Activated CD4-positive, alpha-beta T cell treated with anti-CD3 and anti-CD28 coated beads for 36 hours (primary cell): ENCODE measurements at regions not wholly inside any gene's neighbourhood (a gene's known extent, or its start where the extent isn't known, plus 50 kb on each side); places are given as distances from the start of the nearest gene placed in this dataset.
"Not testable (repeated sequence)": the region's sequence is repeated elsewhere in the genome, so short reads cannot be mapped to it uniquely, and the experiment has no call there.

ENCODE experiments used
- ATAC-seq: fragments of 200-7000 bp; cut with Tn5 transposase; one replicate; pipeline ENCODE4 v1.10.0; 2021; ENCODE audit warnings: mild to moderate bottlenecking, moderate library complexity
- CTCF ChIA-PET: fragments of 350-600 bp; sonication (Branson Sonifier 250); formaldehyde crosslinking; loops from one replicate; lab custom pipeline; 2021; ENCODE audit warnings: antibody characterized with exemption; lab: Charles Lee
- POLR2A ChIA-PET: fragments of 350-600 bp; sonication (Branson Sonifier 250); formaldehyde crosslinking; loops from one replicate; lab custom pipeline; 2021; ENCODE audit warnings: antibody characterized with exemption, inconsistent platforms; lab: Charles Lee
- DNase-seq: peaks from one replicate; pipeline ENCODE4 v3.0.0-alpha.2; 2020
- H3K27ac Mint-ChIP-seq: one replicate; pipeline ENCODE4 v1.8.0; 2021; ENCODE audit warnings: mixed read lengths
- H3K27me3 Mint-ChIP-seq: one replicate; pipeline ENCODE4 v1.8.0; 2021; ENCODE audit warnings: mixed read lengths
- H3K36me3 Mint-ChIP-seq: one replicate; pipeline ENCODE4 v1.8.0; 2021; ENCODE audit warnings: low read depth, mixed read lengths
- H3K4me1 Mint-ChIP-seq: one replicate; pipeline ENCODE4 v1.8.0; 2021; ENCODE audit warnings: mixed read lengths
- H3K4me3 Mint-ChIP-seq: one replicate; pipeline ENCODE4 v1.8.0; 2021; ENCODE audit warnings: mild to moderate bottlenecking, moderate library complexity, mixed read lengths
- H3K9me3 Mint-ChIP-seq: one replicate; pipeline ENCODE4 v1.8.0; 2021; ENCODE audit warnings: low read depth, mixed read lengths
- intact Hi-C, 2 experiments: fragments of 100-400 bp; cut with DNase I in 1 of 2; cut with micrococcal nuclease in 1 of 2; formaldehyde crosslinking; loops; one replicate each; pipeline versions ENCODE4 v1.14.2 to v1.15.1; 2022 to 2024; cut with DNase I, micrococcal nuclease

- CTCF ChIA-PET, result no interaction called here
- DNase-seq (no peak), ATAC-seq (no peak)
- no peak overlapping the region for H3K4me3 Mint-ChIP-seq
- no peaks in the 10 kb centered on the region for H3K27me3 Mint-ChIP-seq
- POLR2A ChIA-PET, result no interaction called here
- intact Hi-C loops, result no loop called here
- no peaks in the 10 kb centered on the region for H3K4me1 Mint-ChIP-seq
- no peaks in the 10 kb centered on the region for H3K9me3 Mint-ChIP-seq
- H3K36me3 Mint-ChIP-seq, result no peaks in the 10 kb centered on the region
- no peak overlapping the region for H3K27ac Mint-ChIP-seq
Measured at GRCh38 chr5:89181546-89181945, 298.6 kb upstream of the MEF2C start.

GRCh38 chr5:89179731-89180130, 296.7 kb upstream of the MEF2C start:
- no peaks in the 10 kb centered on the region for H3K9me3 Mint-ChIP-seq
- no peaks in the 10 kb centered on the region for H3K4me1 Mint-ChIP-seq
- DNase-seq (no peak), ATAC-seq (no peak)
- POLR2A ChIA-PET, result no interaction called here
- CTCF ChIA-PET, result interaction anchor here (0.8 kb wide), 1 partner anchor 1090 kb away, joined by 4 read pairs; no protein-coding TSS in a partner anchor
- no peak overlapping the region for H3K4me3 Mint-ChIP-seq
- H3K27me3 Mint-ChIP-seq, result no peaks in the 10 kb centered on the region
- no peak overlapping the region for H3K27ac Mint-ChIP-seq
- no peaks in the 10 kb centered on the region for H3K36me3 Mint-ChIP-seq
- intact Hi-C loops, result no loop called here

GRCh38 chr5:89178541-89178940, 295.6 kb upstream of the MEF2C start:
- no peaks in the 10 kb centered on the region for H3K36me3 Mint-ChIP-seq
- DNase-seq (no peak), ATAC-seq (no peak)
- no peaks in the 10 kb centered on the region for H3K4me1 Mint-ChIP-seq
- ChIA-PET POLR2A (no interaction called here), CTCF (no interaction called here)
- no peak overlapping the region for H3K4me3 Mint-ChIP-seq
- intact Hi-C loops, result no loop called here
- no peaks in the 10 kb centered on the region for H3K27me3 Mint-ChIP-seq
- H3K9me3 Mint-ChIP-seq, result no peaks in the 10 kb centered on the region
- no peak overlapping the region for H3K27ac Mint-ChIP-seq

- Mint-ChIP-seq H3K36me3 (no peaks in the 10 kb centered on the region), H3K4me1 (no peaks in the 10 kb centered on the region), H3K9me3 (no peaks in the 10 kb centered on the region), H3K27ac (no peak overlapping the region), H3K4me3 (no peak overlapping the region), H3K27me3 (no peaks in the 10 kb centered on the region)
- POLR2A ChIA-PET, result no interaction called here
- intact Hi-C loops, result no loop called here
- CTCF ChIA-PET, result no interaction called here
- DNase-seq (no peak), ATAC-seq (no peak)
Measured at GRCh38 chr5:89173528-89173927, 290.5 kb upstream of the MEF2C start.

- intact Hi-C loops, result no loop called here
- no peaks in the 10 kb centered on the region for H3K9me3 Mint-ChIP-seq
- ChIA-PET CTCF (interaction anchor here (1.2 kb wide), 1 partner anchor 203 kb away, joined by 3 read pairs; no protein-coding TSS in a partner anchor), POLR2A (no interaction called here)
- no peaks in the 10 kb centered on the region for H3K36me3 Mint-ChIP-seq
- no peak overlapping the region for H3K27ac Mint-ChIP-seq
- no peaks in the 10 kb centered on the region for H3K4me1 Mint-ChIP-seq
- DNase-seq, result no peak
- H3K4me3 Mint-ChIP-seq, result no peak overlapping the region
- no peaks in the 10 kb centered on the region for H3K27me3 Mint-ChIP-seq
- ATAC-seq, result no peak
Measured at GRCh38 chr5:89168766-89169165, 285.8 kb upstream of the MEF2C start.

- not testable (repeated sequence) for H3K9me3 Mint-ChIP-seq
Measured at GRCh38 chr5:89164703-89165102, 281.7 kb upstream of the MEF2C start.

GRCh38 chr5:89156226-89156625, 273.2 kb upstream of the MEF2C start:
- no peak overlapping the region for H3K27ac Mint-ChIP-seq
- H3K4me3 Mint-ChIP-seq, result no peak overlapping the region
- DNase-seq, result no peak
- ChIA-PET POLR2A (no interaction called here), CTCF (no interaction called here)
- intact Hi-C loops, result no loop called here
- H3K4me1 Mint-ChIP-seq, result no peaks in the 10 kb centered on the region
- no peaks in the 10 kb centered on the region for H3K9me3 Mint-ChIP-seq
- ATAC-seq, result no peak
- H3K27me3 Mint-ChIP-seq, result no peaks in the 10 kb centered on the region
- no peaks in the 10 kb centered on the region for H3K36me3 Mint-ChIP-seq

More at GRCh38 chr5:89164703-89165102, 281.7 kb upstream of the MEF2C start:
- H3K27me3 Mint-ChIP-seq, H3K27ac Mint-ChIP-seq, POLR2A ChIA-PET, CTCF ChIA-PET, DNase-seq, H3K36me3 Mint-ChIP-seq, H3K4me1 Mint-ChIP-seq, H3K4me3 Mint-ChIP-seq, ATAC-seq, intact Hi-C loops: not testable (repeated sequence)

GRCh38 chr5:89147031-89147430, 264.0 kb upstream of the MEF2C start:
- ATAC-seq, result no peak
- no peak overlapping the region for H3K27ac Mint-ChIP-seq

GRCh38 chr5:89137148-89137547, 254.2 kb upstream of the MEF2C start:
- CTCF ChIA-PET, result no interaction called here
- intact Hi-C loops, result no loop called here
- H3K4me3 Mint-ChIP-seq, result no peak overlapping the region
- POLR2A ChIA-PET, result no interaction called here
- no peaks in the 10 kb centered on the region for H3K4me1 Mint-ChIP-seq
- no peak for ATAC-seq
- no peak overlapping the region for H3K27ac Mint-ChIP-seq
- no peak for DNase-seq
- H3K36me3 Mint-ChIP-seq, result no peaks in the 10 kb centered on the region
- H3K9me3 Mint-ChIP-seq, result peaks cover 2% of the 10 kb centered on the region
- no peaks in the 10 kb centered on the region for H3K27me3 Mint-ChIP-seq

More at GRCh38 chr5:89147031-89147430, 264.0 kb upstream of the MEF2C start:
- ChIA-PET CTCF (no interaction called here), POLR2A (interaction anchor here (0.6 kb wide), 1 partner anchor 69 kb away, joined by 3 read pairs; no protein-coding TSS in a partner anchor)
- intact Hi-C loops, result no loop called here
- no peaks in the 10 kb centered on the region for H3K4me1 Mint-ChIP-seq
- no peaks in the 10 kb centered on the region for H3K36me3 Mint-ChIP-seq
- H3K9me3 Mint-ChIP-seq, result no peaks in the 10 kb centered on the region
- H3K27me3 Mint-ChIP-seq, result no peaks in the 10 kb centered on the region
- H3K4me3 Mint-ChIP-seq, result no peak overlapping the region
- DNase-seq, result no peak

GRCh38 chr5:89133975-89134374, 251.0 kb upstream of the MEF2C start:
- H3K27ac Mint-ChIP-seq, result no peak overlapping the region
- intact Hi-C loops, result no loop called here
- no peak overlapping the region for H3K4me3 Mint-ChIP-seq
- H3K4me1 Mint-ChIP-seq, result no peaks in the 10 kb centered on the region
- POLR2A ChIA-PET, result interaction anchor here (0.6 kb wide), 1 partner anchor 188 kb away, joined by 3 read pairs; no protein-coding TSS in a partner anchor
- ATAC-seq (no peak), DNase-seq (no peak)
- no peaks in the 10 kb centered on the region for H3K36me3 Mint-ChIP-seq
- no peaks in the 10 kb centered on the region for H3K27me3 Mint-ChIP-seq
- no peaks in the 10 kb centered on the region for H3K9me3 Mint-ChIP-seq
- CTCF ChIA-PET, result no interaction called here

GRCh38 chr5:89133129-89133528, 250.1 kb upstream of the MEF2C start:
- ChIA-PET CTCF (no interaction called here), POLR2A (no interaction called here)
- no peaks in the 10 kb centered on the region for H3K36me3 Mint-ChIP-seq
- H3K4me3 Mint-ChIP-seq, result no peak overlapping the region
- ATAC-seq (no peak), DNase-seq (no peak)
- no peaks in the 10 kb centered on the region for H3K9me3 Mint-ChIP-seq
- no peaks in the 10 kb centered on the region for H3K27me3 Mint-ChIP-seq
- no peaks in the 10 kb centered on the region for H3K4me1 Mint-ChIP-seq
- intact Hi-C loops, result no loop called here
- H3K27ac Mint-ChIP-seq, result no peak overlapping the region

GRCh38 chr5:89130851-89131250, 247.9 kb upstream of the MEF2C start:
- POLR2A ChIA-PET, result no interaction called here
- CTCF ChIA-PET, result no interaction called here
- no peak for DNase-seq
- Mint-ChIP-seq H3K27me3 (no peaks in the 10 kb centered on the region), H3K9me3 (no peaks in the 10 kb centered on the region), H3K27ac (no peak overlapping the region), H3K4me1 (no peaks in the 10 kb centered on the region), H3K4me3 (no peak overlapping the region), H3K36me3 (no peaks in the 10 kb centered on the region)
- no peak for ATAC-seq
- intact Hi-C loops, result no loop called here

GRCh38 chr5:89129941-89130340, 247.0 kb upstream of the MEF2C start:
- Mint-ChIP-seq H3K27me3 (no peaks in the 10 kb centered on the region), H3K4me1 (no peaks in the 10 kb centered on the region), H3K36me3 (no peaks in the 10 kb centered on the region), H3K27ac (no peak overlapping the region), H3K4me3 (no peak overlapping the region), H3K9me3 (peaks cover 2% of the 10 kb centered on the region)
- CTCF ChIA-PET, result no interaction called here
- POLR2A ChIA-PET, result no interaction called here
- intact Hi-C loops, result no loop called here
- ATAC-seq (no peak), DNase-seq (no peak)
